ENCODE measurements at regions not wholly inside any gene's neighbourhood (a gene's known extent, or its start where the extent isn't known, plus 50 kb on each side); places are given as distances from the start of the nearest gene placed in this dataset.
"Not testable (repeated sequence)": the region's sequence is repeated elsewhere in the genome, so short reads cannot be mapped to it uniquely, and the experiment has no call there.

- no peaks in the 10 kb centered on the region for H3K9me3 Mint-ChIP-seq (ENCODE audit: low read depth, unreplicated experiment)
- BruUV-seq (replicated peaks): no TSS peak
- intact Hi-C loops (cut with micrococcal nuclease; ENCODE audit: unreplicated experiment): no loop called here
These were observed 338.1 kb upstream of the ARHGEF26 start for GRCh38 chr3:153783106-153783505.

DNA sequence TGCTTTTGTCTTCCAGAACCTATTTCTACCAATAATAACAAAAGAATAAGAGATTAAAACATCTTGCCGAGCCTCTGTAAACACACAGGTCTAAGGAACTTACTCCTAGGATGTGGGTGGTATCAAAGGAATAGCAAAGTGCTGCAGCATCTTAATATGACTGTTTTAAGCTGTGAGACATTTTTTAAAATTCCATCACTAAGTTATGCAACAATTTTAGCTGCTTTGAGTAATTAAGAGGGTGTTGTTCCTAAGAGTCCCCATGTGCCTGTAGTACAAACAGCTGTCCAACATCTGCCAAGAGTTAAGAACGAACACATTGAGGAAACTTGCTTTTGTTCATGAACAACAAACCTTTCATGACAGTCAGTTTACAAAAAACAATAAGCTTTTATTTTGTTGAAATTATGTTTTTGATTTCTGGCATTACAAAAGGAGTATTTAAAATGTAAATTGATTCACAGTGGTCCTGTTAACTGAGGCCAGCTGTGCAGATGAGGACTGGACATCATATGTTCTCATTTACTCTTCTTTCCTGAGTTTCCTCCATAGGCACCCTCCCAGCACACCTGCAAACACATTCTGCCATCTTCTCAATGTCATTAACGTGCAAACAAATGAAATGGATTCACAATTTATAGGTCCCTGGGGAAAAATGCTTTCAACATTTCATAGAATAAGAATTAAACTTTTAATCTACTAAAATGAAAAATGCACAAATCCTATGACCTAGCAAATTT is 337.3 kb upstream of the ARHGEF26 start:
- no peaks in the 10 kb centered on the region for H3K9me3 Mint-ChIP-seq (ENCODE audit: low read depth, unreplicated experiment)

More at GRCh38 chr3:153783106-153783505, 338.1 kb upstream of the ARHGEF26 start:
- Mint-ChIP-seq H3K4me1 (ENCODE audit: low read depth, unreplicated experiment) (no peaks in the 10 kb centered on the region), H3K36me3 (ENCODE audit: insufficient read depth, unreplicated experiment) (no peaks in the 10 kb centered on the region), H3K27ac (ENCODE audit: unreplicated experiment) (no peak overlapping the region), H3K27me3 (ENCODE audit: unreplicated experiment) (no peaks in the 10 kb centered on the region), H3K4me3 (ENCODE audit: low read depth, unreplicated experiment) (no peak overlapping the region)
- TF ChIP-seq, protein P1, sequence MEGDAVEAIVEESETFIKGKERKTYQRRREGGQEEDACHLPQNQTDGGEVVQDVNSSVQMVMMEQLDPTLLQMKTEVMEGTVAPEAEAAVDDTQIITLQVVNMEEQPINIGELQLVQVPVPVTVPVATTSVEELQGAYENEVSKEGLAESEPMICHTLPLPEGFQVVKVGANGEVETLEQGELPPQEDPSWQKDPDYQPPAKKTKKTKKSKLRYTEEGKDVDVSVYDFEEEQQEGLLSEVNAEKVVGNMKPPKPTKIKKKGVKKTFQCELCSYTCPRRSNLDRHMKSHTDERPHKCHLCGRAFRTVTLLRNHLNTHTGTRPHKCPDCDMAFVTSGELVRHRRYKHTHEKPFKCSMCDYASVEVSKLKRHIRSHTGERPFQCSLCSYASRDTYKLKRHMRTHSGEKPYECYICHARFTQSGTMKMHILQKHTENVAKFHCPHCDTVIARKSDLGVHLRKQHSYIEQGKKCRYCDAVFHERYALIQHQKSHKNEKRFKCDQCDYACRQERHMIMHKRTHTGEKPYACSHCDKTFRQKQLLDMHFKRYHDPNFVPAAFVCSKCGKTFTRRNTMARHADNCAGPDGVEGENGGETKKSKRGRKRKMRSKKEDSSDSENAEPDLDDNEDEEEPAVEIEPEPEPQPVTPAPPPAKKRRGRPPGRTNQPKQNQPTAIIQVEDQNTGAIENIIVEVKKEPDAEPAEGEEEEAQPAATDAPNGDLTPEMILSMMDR (IDR thresholded peaks at IDR 0.05; ENCODE audit: unreplicated experiment): no peak
- CTCF ChIA-PET: no interaction called here
- DNase-seq: no peak

GRCh38 chr3:153785901-153786300 is 335.3 kb upstream of the ARHGEF26 start:
- Mint-ChIP-seq H3K4me1 (ENCODE audit: low read depth, unreplicated experiment) (no peaks in the 10 kb centered on the region), H3K9me3 (ENCODE audit: low read depth, unreplicated experiment) (no peaks in the 10 kb centered on the region), H3K27ac (ENCODE audit: unreplicated experiment) (no peak overlapping the region), H3K4me3 (ENCODE audit: low read depth, unreplicated experiment) (no peak overlapping the region), H3K27me3 (ENCODE audit: unreplicated experiment) (no peaks in the 10 kb centered on the region), H3K36me3 (ENCODE audit: insufficient read depth, unreplicated experiment) (no peaks in the 10 kb centered on the region)
- CTCF ChIA-PET: interaction anchor here (1.1 kb wide), 1 partner anchor 185 kb away, joined by 3 read pairs; no protein-coding TSS in a partner anchor
- TF ChIP-seq, protein P1 (IDR thresholded peaks at IDR 0.05; ENCODE audit: unreplicated experiment): no peak
- BruUV-seq (replicated peaks): no TSS peak
- intact Hi-C loops (cut with micrococcal nuclease; ENCODE audit: unreplicated experiment): loop anchor here (5.0 kb wide), 1 partner anchor 141 kb away; no protein-coding TSS in a partner anchor
- DNase-seq: no peak

More for the DNA sequence above, 337.3 kb upstream of the ARHGEF26 start:
- no peak overlapping the region for H3K4me3 Mint-ChIP-seq (ENCODE audit: low read depth, unreplicated experiment)
- no peaks in the 10 kb centered on the region for H3K36me3 Mint-ChIP-seq (ENCODE audit: insufficient read depth, unreplicated experiment)
- no peaks in the 10 kb centered on the region for H3K27me3 Mint-ChIP-seq (ENCODE audit: unreplicated experiment)
- TF ChIP-seq, protein P1 (IDR thresholded peaks at IDR 0.05; ENCODE audit: unreplicated experiment): no peak
- no peak for DNase-seq
- intact Hi-C loops (cut with micrococcal nuclease; ENCODE audit: unreplicated experiment): no loop called here
- no peak overlapping the region for H3K27ac Mint-ChIP-seq (ENCODE audit: unreplicated experiment)
- CTCF ChIA-PET: interaction anchor here (0.6 to 1.0 kb wide), 2 partner anchors 15 to 133 kb away, joined by 3 read pairs; no protein-coding TSS in a partner anchor
- no peaks in the 10 kb centered on the region for H3K4me1 Mint-ChIP-seq (ENCODE audit: low read depth, unreplicated experiment)
- BruUV-seq (replicated peaks): no TSS peak

- TF ChIP-seq, protein P1 (IDR thresholded peaks at IDR 0.05; ENCODE audit: unreplicated experiment): no peak
- Mint-ChIP-seq H3K27me3 (ENCODE audit: unreplicated experiment) (no peaks in the 10 kb centered on the region), H3K4me3 (ENCODE audit: low read depth, unreplicated experiment) (no peak overlapping the region), H3K27ac (ENCODE audit: unreplicated experiment) (no peak overlapping the region), H3K9me3 (ENCODE audit: low read depth, unreplicated experiment) (peaks cover 2% of the 10 kb centered on the region), H3K36me3 (ENCODE audit: insufficient read depth, unreplicated experiment) (no peaks in the 10 kb centered on the region), H3K4me1 (ENCODE audit: low read depth, unreplicated experiment) (no peaks in the 10 kb centered on the region)
- DNase-seq: no peak
- intact Hi-C loops (cut with micrococcal nuclease; ENCODE audit: unreplicated experiment): loop anchor here (5.0 kb wide), 1 partner anchor 138 kb away; no protein-coding TSS in a partner anchor
- CTCF ChIA-PET: no interaction called here
- no TSS peak for BruUV-seq (replicated peaks)
These were observed 331.8 kb upstream of the ARHGEF26 start for GRCh38 chr3:153789380-153789779.

GRCh38 chr3:153797056-153797455 is 324.1 kb upstream of the ARHGEF26 start:
- H3K36me3 Mint-ChIP-seq (ENCODE audit: insufficient read depth, unreplicated experiment); H3K4me3 Mint-ChIP-seq (ENCODE audit: low read depth, unreplicated experiment); H3K9me3 Mint-ChIP-seq (ENCODE audit: low read depth, unreplicated experiment); CTCF ChIA-PET; H3K27me3 Mint-ChIP-seq (ENCODE audit: unreplicated experiment); H3K27ac Mint-ChIP-seq (ENCODE audit: unreplicated experiment); BruUV-seq (replicated peaks); intact Hi-C loops (cut with micrococcal nuclease; ENCODE audit: unreplicated experiment); DNase-seq; H3K4me1 Mint-ChIP-seq (ENCODE audit: low read depth, unreplicated experiment): not testable (repeated sequence)
